ENCODE measurements at regions not wholly inside any gene's neighbourhood (a gene's known extent, or its start where the extent isn't known, plus 50 kb on each side); places are given as distances from the start of the nearest gene placed in this dataset.

DNA sequence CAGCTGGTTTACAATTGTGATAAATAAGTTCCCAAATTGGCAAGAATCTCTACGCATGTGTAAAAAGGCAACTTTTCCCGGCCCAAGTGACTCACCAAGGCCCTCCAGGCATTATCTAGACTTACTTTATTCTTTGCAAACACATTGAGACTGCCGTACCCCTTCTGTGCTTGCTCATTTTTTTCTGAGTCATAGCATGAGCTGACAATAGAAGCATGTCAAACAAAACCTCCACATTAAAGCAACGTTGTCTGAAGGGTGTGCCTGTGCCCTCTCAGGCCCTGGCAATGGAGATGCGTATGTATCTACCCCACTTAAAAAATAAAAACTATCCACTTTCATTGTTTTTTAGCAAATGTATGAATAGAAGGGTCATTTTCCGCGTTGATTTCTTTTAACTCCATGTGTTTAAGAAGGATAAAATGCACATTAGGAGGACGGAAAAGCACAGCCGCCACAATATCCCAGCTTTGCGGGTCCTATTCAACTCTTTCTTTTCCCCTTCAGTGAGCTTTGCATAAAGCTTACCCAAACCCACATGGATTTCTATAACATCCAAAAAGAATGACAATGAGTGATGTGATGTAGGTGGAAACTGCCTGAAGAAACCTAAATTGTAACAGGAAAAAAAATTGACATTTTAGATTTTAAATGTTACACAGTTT is 298.2 kb downstream of the CDCA7 start:
- CTCF ChIA-PET: interaction anchor here (0.9 kb wide), 1 partner anchor 247 kb away, joined by 3 read pairs; no protein-coding TSS in a partner anchor
- POLR2A ChIA-PET: interaction anchor here (1.4 kb wide), 1 partner anchor 684 kb away, joined by 3 read pairs; no protein-coding TSS in a partner anchor
- peak; percentile 88 for FAIRE-seq
- Histone ChIP-seq H3K4me1 (peaks cover 54% of the 10 kb centered on the region), H3K4me3 (0 out of 3 replicates have a peak overlapping the region, but pooled peaks have one; percentile 2), H3K9me3 (no peaks in the 10 kb centered on the region), H3K4me2 (peak overlapping the region; percentile 73), H3K27ac (peak overlapping the region; percentile 82 to 88)
- DNase-seq (ENCODE audit: low read depth in 1 of 2, low spot score in 1 of 2): peak; percentile 83 to 96
- peak; percentile 96 to 98 for ATAC-seq
- WGBS (ENCODE audit: missing lambda C conversion rate): 10% methylated on average over 10 of the region's 10 CpGs
- TF ChIP-seq SREBF2 (IDR thresholded peaks at IDR 0.05) (no peak), TFCP2L1 (CRISPR knock-in tag; IDR thresholded peaks at IDR 0.05) (no peak), ZC3H11A (IDR thresholded peaks at IDR 0.05) (no peak), GATA3 (IDR thresholded peaks at IDR 0.05; ENCODE audit: borderline replicate concordance) (peak; percentile 81), KDM5A (IDR thresholded peaks at IDR 0.05) (no peak), NR3C1 (IDR thresholded peaks at IDR 0.05) (no peak), FOSL2 (IDR thresholded peaks at IDR 0.05) (peak; percentile 96), FOSL2 (CRISPR knock-in tag; IDR thresholded peaks at IDR 0.05) (peak; percentile 97), SMC3 (IDR thresholded peaks at IDR 0.05) (peak; percentile 31; the same call in 2 of the 3 replicates), FOSB (CRISPR knock-in tag; IDR thresholded peaks at IDR 0.05) (no peak), HEYL (CRISPR knock-in tag; IDR thresholded peaks at IDR 0.05) (no peak), TP53 (CRISPR knock-in tag; IDR thresholded peaks at IDR 0.05) (no peak), ZFP36 (IDR thresholded peaks at IDR 0.05; ENCODE audit: borderline replicate concordance, partially characterized antibody) (no peak), EP300 (IDR thresholded peaks at IDR 0.05) (peak in 1 of 2 experiments; percentile 63; a peak in 2 of 5 replicates), ZSCAN20 (CRISPR knock-in tag; IDR thresholded peaks at IDR 0.05) (no peak), HOXA7 (CRISPR knock-in tag; IDR thresholded peaks at IDR 0.05) (no peak), NPAS2 (CRISPR knock-in tag; IDR thresholded peaks at IDR 0.05; ENCODE audit: borderline replicate concordance) (no peak), CHD4 (IDR thresholded peaks at IDR 0.05; ENCODE audit: borderline replicate concordance) (no peak), HOXB5 (CRISPR knock-in tag; IDR thresholded peaks at IDR 0.05) (no peak), BHLHE40 (IDR thresholded peaks at IDR 0.05; ENCODE audit: low read depth, low read length) (no peak), RCOR1 (IDR thresholded peaks at IDR 0.05; ENCODE audit: low read depth, low read length) (no peak), HOXB13 (CRISPR knock-in tag; IDR thresholded peaks at IDR 0.05; ENCODE audit: low read depth) (no peak), POLR2AphosphoS2 (conservative IDR thresholded peaks at IDR 0.05; ENCODE audit: low read length) (no peak), EHF (CRISPR knock-in tag; IDR thresholded peaks at IDR 0.05) (no peak), RAD21 (conservative IDR thresholded peaks at IDR 0.05 in 1 of 2, IDR thresholded peaks at IDR 0.05 in 1 of 2) (peak; percentile 29 to 39; a peak in 4 of 5 replicates), ESRRA (IDR thresholded peaks at IDR 0.05; ENCODE audit: borderline replicate concordance, low read length) (no peak)
- TF ChIP-seq, protein P1, sequence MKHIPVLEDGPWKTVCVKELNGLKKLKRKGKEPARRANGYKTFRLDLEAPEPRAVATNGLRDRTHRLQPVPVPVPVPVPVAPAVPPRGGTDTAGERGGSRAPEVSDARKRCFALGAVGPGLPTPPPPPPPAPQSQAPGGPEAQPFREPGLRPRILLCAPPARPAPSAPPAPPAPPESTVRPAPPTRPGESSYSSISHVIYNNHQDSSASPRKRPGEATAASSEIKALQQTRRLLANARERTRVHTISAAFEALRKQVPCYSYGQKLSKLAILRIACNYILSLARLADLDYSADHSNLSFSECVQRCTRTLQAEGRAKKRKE (CRISPR knock-in tag; IDR thresholded peaks at IDR 0.05; ENCODE audit: low read depth): no peak
- TF ChIP-seq, protein P2, sequence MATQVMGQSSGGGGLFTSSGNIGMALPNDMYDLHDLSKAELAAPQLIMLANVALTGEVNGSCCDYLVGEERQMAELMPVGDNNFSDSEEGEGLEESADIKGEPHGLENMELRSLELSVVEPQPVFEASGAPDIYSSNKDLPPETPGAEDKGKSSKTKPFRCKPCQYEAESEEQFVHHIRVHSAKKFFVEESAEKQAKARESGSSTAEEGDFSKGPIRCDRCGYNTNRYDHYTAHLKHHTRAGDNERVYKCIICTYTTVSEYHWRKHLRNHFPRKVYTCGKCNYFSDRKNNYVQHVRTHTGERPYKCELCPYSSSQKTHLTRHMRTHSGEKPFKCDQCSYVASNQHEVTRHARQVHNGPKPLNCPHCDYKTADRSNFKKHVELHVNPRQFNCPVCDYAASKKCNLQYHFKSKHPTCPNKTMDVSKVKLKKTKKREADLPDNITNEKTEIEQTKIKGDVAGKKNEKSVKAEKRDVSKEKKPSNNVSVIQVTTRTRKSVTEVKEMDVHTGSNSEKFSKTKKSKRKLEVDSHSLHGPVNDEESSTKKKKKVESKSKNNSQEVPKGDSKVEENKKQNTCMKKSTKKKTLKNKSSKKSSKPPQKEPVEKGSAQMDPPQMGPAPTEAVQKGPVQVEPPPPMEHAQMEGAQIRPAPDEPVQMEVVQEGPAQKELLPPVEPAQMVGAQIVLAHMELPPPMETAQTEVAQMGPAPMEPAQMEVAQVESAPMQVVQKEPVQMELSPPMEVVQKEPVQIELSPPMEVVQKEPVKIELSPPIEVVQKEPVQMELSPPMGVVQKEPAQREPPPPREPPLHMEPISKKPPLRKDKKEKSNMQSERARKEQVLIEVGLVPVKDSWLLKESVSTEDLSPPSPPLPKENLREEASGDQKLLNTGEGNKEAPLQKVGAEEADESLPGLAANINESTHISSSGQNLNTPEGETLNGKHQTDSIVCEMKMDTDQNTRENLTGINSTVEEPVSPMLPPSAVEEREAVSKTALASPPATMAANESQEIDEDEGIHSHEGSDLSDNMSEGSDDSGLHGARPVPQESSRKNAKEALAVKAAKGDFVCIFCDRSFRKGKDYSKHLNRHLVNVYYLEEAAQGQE (IDR thresholded peaks at IDR 0.05): no peak
- TF ChIP-seq, protein P3, sequence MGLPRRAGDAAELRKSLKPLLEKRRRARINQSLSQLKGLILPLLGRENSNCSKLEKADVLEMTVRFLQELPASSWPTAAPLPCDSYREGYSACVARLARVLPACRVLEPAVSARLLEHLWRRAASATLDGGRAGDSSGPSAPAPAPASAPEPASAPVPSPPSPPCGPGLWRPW (IDR thresholded peaks at IDR 0.05): 0 out of 2 replicates have a peak, but pooled peaks have one; percentile 5
- TF ChIP-seq, protein P4, sequence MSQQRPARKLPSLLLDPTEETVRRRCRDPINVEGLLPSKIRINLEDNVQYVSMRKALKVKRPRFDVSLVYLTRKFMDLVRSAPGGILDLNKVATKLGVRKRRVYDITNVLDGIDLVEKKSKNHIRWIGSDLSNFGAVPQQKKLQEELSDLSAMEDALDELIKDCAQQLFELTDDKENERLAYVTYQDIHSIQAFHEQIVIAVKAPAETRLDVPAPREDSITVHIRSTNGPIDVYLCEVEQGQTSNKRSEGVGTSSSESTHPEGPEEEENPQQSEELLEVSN (IDR thresholded peaks at IDR 0.05; ENCODE audit: borderline replicate concordance, low read depth): no peak; the same call in 1 of the 2 replicates
- TF ChIP-seq, protein P5, sequence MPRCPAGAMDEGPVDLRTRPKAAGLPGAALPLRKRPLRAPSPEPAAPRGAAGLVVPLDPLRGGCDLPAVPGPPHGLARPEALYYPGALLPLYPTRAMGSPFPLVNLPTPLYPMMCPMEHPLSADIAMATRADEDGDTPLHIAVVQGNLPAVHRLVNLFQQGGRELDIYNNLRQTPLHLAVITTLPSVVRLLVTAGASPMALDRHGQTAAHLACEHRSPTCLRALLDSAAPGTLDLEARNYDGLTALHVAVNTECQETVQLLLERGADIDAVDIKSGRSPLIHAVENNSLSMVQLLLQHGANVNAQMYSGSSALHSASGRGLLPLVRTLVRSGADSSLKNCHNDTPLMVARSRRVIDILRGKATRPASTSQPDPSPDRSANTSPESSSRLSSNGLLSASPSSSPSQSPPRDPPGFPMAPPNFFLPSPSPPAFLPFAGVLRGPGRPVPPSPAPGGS (IDR thresholded peaks at IDR 0.05): peak; percentile 80; the same call in 1 of the 3 replicates
- TF ChIP-seq, protein P6, sequence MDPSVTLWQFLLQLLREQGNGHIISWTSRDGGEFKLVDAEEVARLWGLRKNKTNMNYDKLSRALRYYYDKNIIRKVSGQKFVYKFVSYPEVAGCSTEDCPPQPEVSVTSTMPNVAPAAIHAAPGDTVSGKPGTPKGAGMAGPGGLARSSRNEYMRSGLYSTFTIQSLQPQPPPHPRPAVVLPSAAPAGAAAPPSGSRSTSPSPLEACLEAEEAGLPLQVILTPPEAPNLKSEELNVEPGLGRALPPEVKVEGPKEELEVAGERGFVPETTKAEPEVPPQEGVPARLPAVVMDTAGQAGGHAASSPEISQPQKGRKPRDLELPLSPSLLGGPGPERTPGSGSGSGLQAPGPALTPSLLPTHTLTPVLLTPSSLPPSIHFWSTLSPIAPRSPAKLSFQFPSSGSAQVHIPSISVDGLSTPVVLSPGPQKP (IDR thresholded peaks at IDR 0.05; ENCODE audit: low read depth, low read length): no peak
- TF ChIP-seq, protein P7, sequence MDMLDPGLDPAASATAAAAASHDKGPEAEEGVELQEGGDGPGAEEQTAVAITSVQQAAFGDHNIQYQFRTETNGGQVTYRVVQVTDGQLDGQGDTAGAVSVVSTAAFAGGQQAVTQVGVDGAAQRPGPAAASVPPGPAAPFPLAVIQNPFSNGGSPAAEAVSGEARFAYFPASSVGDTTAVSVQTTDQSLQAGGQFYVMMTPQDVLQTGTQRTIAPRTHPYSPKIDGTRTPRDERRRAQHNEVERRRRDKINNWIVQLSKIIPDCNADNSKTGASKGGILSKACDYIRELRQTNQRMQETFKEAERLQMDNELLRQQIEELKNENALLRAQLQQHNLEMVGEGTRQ (IDR thresholded peaks at IDR 0.05): no peak

Measured in A549 (cell line).